Stimulated activated naive CD8-positive, alpha-beta T cell treated with anti-CD3 and anti-CD28 coated beads, Interleukin-15, Interleukin-2, amounts not matched to agents 100 U/mL and 50 U/mL, for 24 hours (primary cell): ENCODE measurements at regions not wholly inside any gene's neighbourhood (a gene's known extent, or its start where the extent isn't known, plus 50 kb on each side); places are given as distances from the start of the nearest gene placed in this dataset.
"Not testable (repeated sequence)": the region's sequence is repeated elsewhere in the genome, so short reads cannot be mapped to it uniquely, and the experiment has no call there.

Experiments used
- ATAC-seq: fragments of 150-1000 bp; cut with Tn5 transposase; one replicate; pipeline ENCODE4 v1.10.0; 2021
- DNase-seq: peaks from one replicate; pipeline ENCODE4 v3.0.0; 2021

GRCh38 chr6:164694386-164694785 lies 615.0 kb downstream of the C6orf118 start:
- ATAC-seq = no peak
- no peak for DNase-seq

- no peak for ATAC-seq
- no peak for DNase-seq
These were observed 615.5 kb downstream of the C6orf118 start for GRCh38 chr6:164693944-164694343.

- DNase-seq (no peak), ATAC-seq (no peak)
These were observed 616.5 kb downstream of the C6orf118 start for GRCh38 chr6:164692772-164693510.

- ATAC-seq = no peak
These were observed 618.5 kb downstream of the C6orf118 start for GRCh38 chr6:164690702-164691500.

GRCh38 chr6:164690241-164690640 lies 619.2 kb downstream of the C6orf118 start:
- DNase-seq = no peak

More at GRCh38 chr6:164690702-164691500, 618.5 kb downstream of the C6orf118 start:
- no peak for DNase-seq

GRCh38 chr6:164665328-164665727 lies 644.1 kb downstream of the C6orf118 start:
- ATAC-seq = no peak
- DNase-seq = no peak

More at GRCh38 chr6:164690241-164690640, 619.2 kb downstream of the C6orf118 start:
- no peak for ATAC-seq

GRCh38 chr6:164663634-164664033 lies 645.8 kb downstream of the C6orf118 start:
- DNase-seq (no peak), ATAC-seq (no peak)

GRCh38 chr6:164661716-164662115 lies 647.7 kb downstream of the C6orf118 start:
- ATAC-seq (no peak), DNase-seq (no peak)

GRCh38 chr6:164660781-164661180 lies 648.6 kb downstream of the C6orf118 start:
- no peak for ATAC-seq

GRCh38 chr6:164640956-164641355 lies 668.4 kb downstream of the C6orf118 start:
- DNase-seq (no peak), ATAC-seq (no peak)

More at GRCh38 chr6:164660781-164661180, 648.6 kb downstream of the C6orf118 start:
- no peak for DNase-seq

- ATAC-seq = no peak
These were observed 681.0 kb downstream of the C6orf118 start for GRCh38 chr6:164628302-164628931.

GRCh38 chr6:164616917-164617524 lies 692.4 kb downstream of the C6orf118 start:
- no peak for ATAC-seq
- DNase-seq = no peak

More at GRCh38 chr6:164628302-164628931, 681.0 kb downstream of the C6orf118 start:
- no peak for DNase-seq

GRCh38 chr6:164612751-164613150 lies 696.7 kb downstream of the C6orf118 start:
- DNase-seq = no peak
- no peak for ATAC-seq

GRCh38 chr6:164610859-164611258 lies 698.5 kb downstream of the C6orf118 start:
- ATAC-seq, DNase-seq: not testable (repeated sequence)

GRCh38 chr6:164602415-164602814 lies 707.0 kb downstream of the C6orf118 start:
- DNase-seq, ATAC-seq: not testable (repeated sequence)

- DNase-seq (no peak), ATAC-seq (no peak)
These were observed 727.8 kb downstream of the C6orf118 start for GRCh38 chr6:164581563-164581962.

GRCh38 chr6:164579035-164579434 lies 730.4 kb downstream of the C6orf118 start:
- ATAC-seq = no peak
- no peak for DNase-seq

- no peak for DNase-seq
These were observed 730.8 kb downstream of the C6orf118 start for GRCh38 chr6:164578616-164579015.

GRCh38 chr6:164570801-164571200 lies 738.6 kb downstream of the C6orf118 start:
- no peak for ATAC-seq
- DNase-seq = no peak

More at GRCh38 chr6:164578616-164579015, 730.8 kb downstream of the C6orf118 start:
- no peak for ATAC-seq

- ATAC-seq = no peak
- no peak for DNase-seq
These were observed 739.9 kb downstream of the C6orf118 start for GRCh38 chr6:164569509-164569908.

- ATAC-seq (no peak), DNase-seq (no peak)
These were observed 745.5 kb downstream of the C6orf118 start for GRCh38 chr6:164563924-164564323.

GRCh38 chr6:164561656-164562055 lies 747.7 kb downstream of the C6orf118 start:
- ATAC-seq (no peak), DNase-seq (no peak)
